ENCODE measurements at regions not wholly inside any gene's neighbourhood (a gene's known extent, or its start where the extent isn't known, plus 50 kb on each side); places are given as distances from the start of the nearest gene placed in this dataset.

- TF ChIP-seq CTCF (IDR thresholded peaks at IDR 0.05; ENCODE audit: control extremely low read depth in 1 of 3, insufficient read depth in 1 of 3, low read depth in 1 of 3, low read length in 3 of 3) (no peak), POLR2AphosphoS5 (IDR thresholded peaks at IDR 0.05; ENCODE audit: low read depth, low read length) (no peak), RBBP5 (IDR thresholded peaks at IDR 0.05; ENCODE audit: borderline replicate concordance, low read depth, low read length) (no peak), MAX (IDR thresholded peaks at IDR 0.05) (no peak), NRF1 (IDR thresholded peaks at IDR 0.05; ENCODE audit: low read depth, low read length) (no peak), EZH2 (IDR thresholded peaks at IDR 0.05; ENCODE audit: low read depth, low read length, severe bottlenecking) (no peak), RFX5 (IDR thresholded peaks at IDR 0.05; ENCODE audit: borderline replicate concordance, low read depth, low read length) (no peak), SUZ12 (IDR thresholded peaks at IDR 0.05; ENCODE audit: low read length) (no peak), EP300 (IDR thresholded peaks at IDR 0.05; ENCODE audit: borderline replicate concordance in 1 of 2, low read depth in 2 of 2, low read length in 2 of 2) (no peak), KDM1A (IDR thresholded peaks at IDR 0.05; ENCODE audit: borderline replicate concordance, low read length) (no peak)
Measured at GRCh38 chr5:58913406-58913990, 330.6 kb downstream of the RAB3C start.

Measured in H1 (cell line).